HG03575 (cell line): ENCODE measurements at regions not wholly inside any gene's neighbourhood (a gene's known extent, or its start where the extent isn't known, plus 50 kb on each side); places are given as distances from the start of the nearest gene placed in this dataset.

Experiments used
- ATAC-seq: cut with Tn5 transposase; IDR thresholded peaks from one replicate; pipeline ENCODE4 v1.9.1; 2021; ENCODE audit not compliant: unreplicated experiment, insufficient number of reproducible peaks, low FRiP score; ENCODE audit errors: extremely low read depth

DNA sequence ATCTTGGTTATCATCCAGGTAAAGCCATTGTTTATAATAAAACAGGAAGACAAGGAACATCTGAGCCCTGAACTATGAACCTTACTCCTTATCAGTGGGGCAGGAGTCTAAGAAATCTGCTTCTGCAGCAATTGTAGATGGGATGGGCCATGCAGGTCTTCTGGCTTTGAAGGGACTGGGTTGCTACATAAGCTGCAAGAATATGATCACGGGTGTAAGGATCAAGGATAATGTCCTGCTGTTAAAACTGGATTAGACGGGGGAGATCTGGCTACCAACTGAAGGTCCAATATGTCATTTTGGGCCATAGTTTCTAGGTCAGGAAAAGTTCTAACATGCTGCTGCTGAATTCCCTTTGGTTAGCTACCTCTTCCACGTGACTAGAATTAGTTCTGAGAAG lies 1363.4 kb upstream of the CELF2 start:
- ATAC-seq = no peak

DNA sequence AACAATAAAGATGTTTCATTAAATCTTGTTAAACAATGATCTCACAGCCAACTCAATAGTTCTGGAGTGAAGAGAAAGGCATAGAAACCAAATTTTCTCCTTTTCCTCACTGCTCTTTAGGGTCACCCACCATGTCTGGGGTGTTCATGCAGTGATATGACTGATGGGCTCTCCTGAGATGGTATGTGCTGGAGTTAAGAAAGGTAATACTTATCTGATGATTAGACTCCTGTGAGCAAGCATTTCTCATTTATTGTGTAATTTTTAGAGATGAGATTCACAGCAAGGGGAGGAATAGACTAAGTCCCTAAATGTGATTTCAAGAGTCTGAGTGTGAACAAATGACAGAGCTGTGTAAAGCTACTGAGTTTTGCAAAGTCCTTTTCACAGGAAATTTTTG lies 1361.3 kb upstream of the CELF2 start:
- ATAC-seq = no peak

- no peak for ATAC-seq
Measured at GRCh38 chr10:9656996-9657395, 1360.7 kb upstream of the CELF2 start.

- no peak for ATAC-seq
Measured at GRCh38 chr10:9657530-9657929, 1360.1 kb upstream of the CELF2 start.

- ATAC-seq = no peak
Measured at GRCh38 chr10:9668411-9668810, 1349.3 kb upstream of the CELF2 start.

DNA sequence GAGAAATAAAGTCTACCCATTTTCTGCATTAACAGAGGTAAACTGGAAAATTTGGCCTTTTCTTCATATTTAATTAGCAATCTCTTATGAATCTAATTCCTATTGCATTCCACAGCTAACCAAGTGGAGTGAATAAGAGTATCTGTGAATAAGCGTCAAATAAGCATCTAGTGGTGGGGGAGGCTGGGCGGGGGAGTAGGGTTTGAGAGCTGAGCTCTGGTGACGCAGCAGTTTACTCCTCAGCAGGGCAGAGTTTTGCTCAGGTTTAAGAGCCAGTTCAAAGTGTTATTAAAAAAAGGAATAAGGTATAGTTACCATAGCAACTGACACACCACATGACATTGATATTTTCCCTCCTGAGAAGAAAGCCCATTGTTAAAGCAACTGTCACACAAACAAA lies 1346.8 kb upstream of the CELF2 start:
- no peak for ATAC-seq

- ATAC-seq = no peak
Measured at GRCh38 chr10:9681655-9682054, 1336.0 kb upstream of the CELF2 start.

- ATAC-seq = no peak
Measured at GRCh38 chr10:9682802-9683201, 1334.9 kb upstream of the CELF2 start.

DNA sequence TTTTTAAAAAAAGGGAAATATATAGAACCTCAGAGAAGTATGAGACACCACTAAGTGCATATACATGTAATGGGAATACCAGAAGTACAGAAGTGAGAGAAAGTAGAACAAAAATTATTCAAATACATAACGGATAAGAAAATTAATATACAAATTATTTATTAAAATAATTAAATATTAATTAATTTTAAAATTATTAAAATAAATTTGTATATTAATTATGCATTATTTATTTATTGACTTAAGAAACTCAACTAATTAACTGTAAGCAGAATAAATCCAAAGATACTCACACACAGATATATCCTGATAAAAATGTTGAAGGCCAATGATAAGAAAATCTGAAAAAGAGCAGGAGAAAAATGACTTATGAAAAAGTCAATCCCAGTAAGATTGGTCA lies 1333.5 kb upstream of the CELF2 start:
- ATAC-seq = no peak

- no peak for ATAC-seq
Measured at GRCh38 chr10:9685596-9685995, 1332.1 kb upstream of the CELF2 start.

- no peak for ATAC-seq
Measured at GRCh38 chr10:9688711-9689110, 1329.0 kb upstream of the CELF2 start.

DNA sequence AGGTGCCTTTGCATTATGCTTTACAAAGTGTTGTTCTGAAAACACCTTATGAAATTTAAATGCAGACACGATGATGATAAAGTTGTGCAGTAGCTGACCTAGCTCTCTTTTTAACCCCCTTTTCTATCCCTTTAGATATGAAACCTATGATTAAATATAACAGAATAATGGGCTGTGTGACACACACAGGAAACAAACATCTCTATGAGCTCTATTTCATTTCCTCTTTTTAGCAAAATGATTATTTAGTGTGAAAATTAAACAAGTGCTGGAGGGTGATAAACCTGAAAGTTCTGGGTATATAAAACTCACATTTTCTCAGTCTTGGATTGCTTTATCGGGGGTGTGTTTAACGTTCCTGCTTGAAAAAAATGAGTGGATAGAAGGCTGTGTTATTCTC lies 1310.5 kb upstream of the CELF2 start:
- ATAC-seq = no peak

DNA sequence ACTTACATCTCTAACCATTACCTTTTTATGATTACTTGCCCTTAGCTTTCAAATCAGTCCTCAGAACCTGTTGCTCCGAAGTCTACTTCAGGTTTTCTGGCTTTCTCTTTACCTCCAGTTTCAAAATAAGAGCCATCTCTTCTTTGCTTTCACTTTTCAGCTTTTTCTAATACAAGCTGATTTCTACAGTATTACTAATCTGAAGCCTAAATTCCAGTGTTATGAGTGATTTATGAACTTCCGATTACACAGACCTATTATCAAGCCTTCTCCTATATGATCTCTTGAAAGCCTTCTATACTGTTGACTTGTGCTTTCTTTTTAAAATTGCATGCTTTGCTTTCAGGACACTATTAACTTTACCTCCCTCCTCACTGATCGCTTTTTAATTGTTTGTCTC lies 1307.8 kb upstream of the CELF2 start:
- no peak for ATAC-seq

DNA sequence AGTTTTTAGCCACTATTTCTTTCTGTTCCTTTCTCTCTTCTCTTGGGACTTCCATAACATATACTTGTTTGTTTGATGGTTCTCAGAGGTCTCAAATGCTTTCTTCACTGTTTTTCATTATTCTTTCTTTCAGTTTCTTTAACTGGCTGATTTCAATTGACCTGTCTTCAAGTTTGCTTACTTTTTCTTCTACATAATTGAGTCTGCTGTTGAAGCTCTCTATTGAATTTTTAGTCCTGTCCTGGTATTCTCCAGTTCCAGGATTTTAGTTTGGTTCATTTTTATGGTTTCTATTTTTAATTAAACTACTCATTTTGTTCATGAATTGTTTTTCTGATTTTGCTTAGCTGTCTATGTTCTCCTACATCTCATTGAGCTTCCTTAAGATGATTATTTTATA lies 1305.3 kb upstream of the CELF2 start:
- no peak for ATAC-seq

- ATAC-seq = no peak
Measured at GRCh38 chr10:9719246-9719645, 1298.4 kb upstream of the CELF2 start.

DNA sequence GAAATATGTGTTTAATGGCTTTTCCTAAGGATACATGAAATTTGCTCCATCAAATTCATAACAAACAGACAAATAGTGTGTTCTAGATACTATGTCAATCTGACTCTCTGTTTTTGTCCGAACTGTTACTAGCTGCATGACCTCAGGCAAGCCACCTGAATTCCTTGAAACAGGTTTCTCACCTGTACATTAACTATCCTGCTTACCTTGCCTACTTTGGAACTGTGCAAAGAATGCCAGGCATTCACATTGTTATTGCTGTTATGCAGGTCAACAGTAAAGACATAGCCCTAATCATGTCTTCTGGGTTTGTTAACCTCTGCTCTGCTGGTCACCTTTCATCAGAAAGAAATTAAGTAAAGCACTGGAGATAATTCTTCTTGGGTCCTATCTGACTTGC lies 1283.9 kb upstream of the CELF2 start:
- ATAC-seq = no peak

- no peak for ATAC-seq
Measured at GRCh38 chr10:9734218-9734617, 1283.5 kb upstream of the CELF2 start.

DNA sequence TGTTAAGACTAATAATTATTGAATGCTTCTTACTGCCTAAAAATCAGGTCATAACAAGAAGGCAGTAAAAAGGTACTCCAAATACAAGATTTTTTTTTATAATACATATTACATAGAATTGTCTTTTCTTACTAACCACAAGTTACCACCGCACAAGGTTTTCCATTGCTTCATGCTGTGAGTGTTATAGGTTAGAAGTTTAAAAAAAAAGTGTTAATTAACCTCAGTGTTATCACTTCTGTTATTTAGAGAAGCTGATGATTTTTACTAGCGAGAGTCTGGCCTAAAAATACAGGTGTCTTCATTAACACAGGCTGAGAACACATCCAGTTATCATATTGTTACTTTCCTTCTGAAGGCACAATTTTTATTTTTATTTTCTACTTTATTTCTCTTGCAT lies 1281.9 kb upstream of the CELF2 start:
- no peak for ATAC-seq

GRCh38 chr10:9743639-9744038 lies 1274.0 kb upstream of the CELF2 start:
- ATAC-seq = no peak

- ATAC-seq = no peak
Measured at GRCh38 chr10:9745158-9745557, 1272.5 kb upstream of the CELF2 start.

DNA sequence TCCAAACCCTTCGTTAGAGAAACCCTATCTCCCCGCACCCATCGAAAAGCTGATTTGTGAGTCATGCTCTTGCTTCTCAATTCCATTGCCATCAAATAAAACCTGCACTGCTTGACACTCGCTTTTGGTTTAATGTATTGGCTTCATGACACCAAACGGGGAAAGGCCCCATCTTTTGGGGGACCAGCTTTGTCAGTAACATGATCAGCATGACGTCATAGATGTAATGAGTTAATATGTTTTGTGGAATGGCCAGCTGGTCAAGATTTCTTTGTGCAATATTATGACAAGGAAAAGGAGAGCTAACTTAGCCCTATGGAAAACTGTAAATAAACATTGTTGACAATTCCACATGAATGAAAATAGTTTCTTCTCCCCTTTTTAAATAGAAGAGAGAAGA lies 1260.5 kb upstream of the CELF2 start:
- no peak for ATAC-seq

GRCh38 chr10:9759596-9759995 lies 1258.1 kb upstream of the CELF2 start:
- ATAC-seq = no peak
